ENCODE measurements at regions not wholly inside any gene's neighbourhood (a gene's known extent, or its start where the extent isn't known, plus 50 kb on each side); places are given as distances from the start of the nearest gene placed in this dataset.

- H3K4me1 ChIP-seq (ENCODE audit: insufficient read depth, low read length), result no peaks in the 10 kb centered on the region
- H2AFZ ChIP-seq (ENCODE audit: low read depth, low read length), result no peak overlapping the region
- no peaks in the 10 kb centered on the region for H3K36me3 ChIP-seq (ENCODE audit: insufficient read depth, low read length)
- no peak overlapping the region for H3K4me3 ChIP-seq (ENCODE audit: low read length)
- H3K27me3 ChIP-seq (ENCODE audit: insufficient read depth, low read length), result no peaks in the 10 kb centered on the region
- peaks cover 2% of the 10 kb centered on the region for H3K9me3 ChIP-seq (ENCODE audit: low read length)
Measured at GRCh38 chr20:52348434-52348833, 156.9 kb upstream of the ZFP64 start.

- Histone ChIP-seq H3K4me1 (ENCODE audit: insufficient read depth, low read length) (no peaks in the 10 kb centered on the region), H3K36me3 (ENCODE audit: insufficient read depth, low read length) (no peaks in the 10 kb centered on the region), H3K4me3 (ENCODE audit: low read length) (no peak overlapping the region)
Measured at GRCh38 chr20:52346797-52347196, 155.2 kb upstream of the ZFP64 start.

GRCh38 chr20:52342913-52343312 is 151.3 kb upstream of the ZFP64 start:
- no peaks in the 10 kb centered on the region for H3K9me3 ChIP-seq (ENCODE audit: low read length)
- H3K4me3 ChIP-seq (ENCODE audit: low read length), result no peak overlapping the region

More at GRCh38 chr20:52346797-52347196, 155.2 kb upstream of the ZFP64 start:
- H3K27me3 ChIP-seq (ENCODE audit: insufficient read depth, low read length), result no peaks in the 10 kb centered on the region
- H3K9me3 ChIP-seq (ENCODE audit: low read length), result peaks cover 2% of the 10 kb centered on the region
- no peak overlapping the region for H2AFZ ChIP-seq (ENCODE audit: low read depth, low read length)

GRCh38 chr20:52340036-52340634 is 148.6 kb upstream of the ZFP64 start:
- peak overlapping the region; percentile 50 for H2AFZ ChIP-seq (ENCODE audit: low read depth, low read length)
- H3K9me3 ChIP-seq (ENCODE audit: low read length), result no peaks in the 10 kb centered on the region
- peak overlapping the region; percentile 50 for H3K4me3 ChIP-seq (ENCODE audit: low read length)
- H3K4me1 ChIP-seq (ENCODE audit: insufficient read depth, low read length), result peaks cover 2% of the 10 kb centered on the region
- H3K27me3 ChIP-seq (ENCODE audit: insufficient read depth, low read length), result peaks cover under 1% of the 10 kb centered on the region
- H3K36me3 ChIP-seq (ENCODE audit: insufficient read depth, low read length), result no peaks in the 10 kb centered on the region

More at GRCh38 chr20:52342913-52343312, 151.3 kb upstream of the ZFP64 start:
- H3K36me3 ChIP-seq (ENCODE audit: insufficient read depth, low read length), result no peaks in the 10 kb centered on the region
- peaks cover 2% of the 10 kb centered on the region for H3K4me1 ChIP-seq (ENCODE audit: insufficient read depth, low read length)
- no peaks in the 10 kb centered on the region for H3K27me3 ChIP-seq (ENCODE audit: insufficient read depth, low read length)
- H2AFZ ChIP-seq (ENCODE audit: low read depth, low read length), result no peak overlapping the region

GRCh38 chr20:52332649-52333250 is 141.2 kb upstream of the ZFP64 start:
- Histone ChIP-seq H3K4me3 (ENCODE audit: low read length) (no peak overlapping the region), H3K27me3 (ENCODE audit: insufficient read depth, low read length) (peaks cover 5% of the 10 kb centered on the region), H3K4me1 (ENCODE audit: insufficient read depth, low read length) (no peaks in the 10 kb centered on the region), H2AFZ (ENCODE audit: low read depth, low read length) (no peak overlapping the region), H3K36me3 (ENCODE audit: insufficient read depth, low read length) (no peaks in the 10 kb centered on the region), H3K9me3 (ENCODE audit: low read length) (no peaks in the 10 kb centered on the region)

- H3K9me3 ChIP-seq (ENCODE audit: low read length), result no peaks in the 10 kb centered on the region
- no peak overlapping the region for H2AFZ ChIP-seq (ENCODE audit: low read depth, low read length)
- H3K36me3 ChIP-seq (ENCODE audit: insufficient read depth, low read length), result no peaks in the 10 kb centered on the region
- H3K4me3 ChIP-seq (ENCODE audit: low read length), result no peak overlapping the region
- peaks cover 5% of the 10 kb centered on the region for H3K27me3 ChIP-seq (ENCODE audit: insufficient read depth, low read length)
- H3K4me1 ChIP-seq (ENCODE audit: insufficient read depth, low read length), result no peaks in the 10 kb centered on the region
Measured at GRCh38 chr20:52332230-52332629, 140.7 kb upstream of the ZFP64 start.

GRCh38 chr20:52331655-52332054 is 140.1 kb upstream of the ZFP64 start:
- H3K4me3 ChIP-seq (ENCODE audit: low read length), result no peak overlapping the region
- H3K4me1 ChIP-seq (ENCODE audit: insufficient read depth, low read length), result no peaks in the 10 kb centered on the region
- no peak overlapping the region for H2AFZ ChIP-seq (ENCODE audit: low read depth, low read length)
- H3K36me3 ChIP-seq (ENCODE audit: insufficient read depth, low read length), result no peaks in the 10 kb centered on the region
- no peaks in the 10 kb centered on the region for H3K9me3 ChIP-seq (ENCODE audit: low read length)
- peaks cover 5% of the 10 kb centered on the region for H3K27me3 ChIP-seq (ENCODE audit: insufficient read depth, low read length)

GRCh38 chr20:52321396-52321795 is 129.8 kb upstream of the ZFP64 start:
- H3K27me3 ChIP-seq (ENCODE audit: insufficient read depth, low read length), result peaks cover 4% of the 10 kb centered on the region
- no peak overlapping the region for H2AFZ ChIP-seq (ENCODE audit: low read depth, low read length)
- no peaks in the 10 kb centered on the region for H3K36me3 ChIP-seq (ENCODE audit: insufficient read depth, low read length)
- H3K4me1 ChIP-seq (ENCODE audit: insufficient read depth, low read length), result no peaks in the 10 kb centered on the region
- no peaks in the 10 kb centered on the region for H3K9me3 ChIP-seq (ENCODE audit: low read length)
- no peak overlapping the region for H3K4me3 ChIP-seq (ENCODE audit: low read length)

GRCh38 chr20:52318651-52319050 is 127.1 kb upstream of the ZFP64 start:
- Histone ChIP-seq H3K4me3 (ENCODE audit: low read length) (no peak overlapping the region), H3K27me3 (ENCODE audit: insufficient read depth, low read length) (peaks cover 3% of the 10 kb centered on the region)

GRCh38 chr20:52313341-52313963 is 121.9 kb upstream of the ZFP64 start:
- Histone ChIP-seq H3K4me3 (ENCODE audit: low read length) (no peak overlapping the region), H3K9me3 (ENCODE audit: low read length) (no peaks in the 10 kb centered on the region), H2AFZ (ENCODE audit: low read depth, low read length) (no peak overlapping the region), H3K4me1 (ENCODE audit: insufficient read depth, low read length) (no peaks in the 10 kb centered on the region), H3K36me3 (ENCODE audit: insufficient read depth, low read length) (no peaks in the 10 kb centered on the region), H3K27me3 (ENCODE audit: insufficient read depth, low read length) (peaks cover 11% of the 10 kb centered on the region)

More at GRCh38 chr20:52318651-52319050, 127.1 kb upstream of the ZFP64 start:
- no peaks in the 10 kb centered on the region for H3K4me1 ChIP-seq (ENCODE audit: insufficient read depth, low read length)
- no peaks in the 10 kb centered on the region for H3K9me3 ChIP-seq (ENCODE audit: low read length)
- no peak overlapping the region for H2AFZ ChIP-seq (ENCODE audit: low read depth, low read length)
- no peaks in the 10 kb centered on the region for H3K36me3 ChIP-seq (ENCODE audit: insufficient read depth, low read length)

GRCh38 chr20:52312132-52312729 is 120.7 kb upstream of the ZFP64 start:
- Histone ChIP-seq H3K27me3 (ENCODE audit: insufficient read depth, low read length) (peaks cover 8% of the 10 kb centered on the region), H2AFZ (ENCODE audit: low read depth, low read length) (no peak overlapping the region), H3K36me3 (ENCODE audit: insufficient read depth, low read length) (no peaks in the 10 kb centered on the region), H3K9me3 (ENCODE audit: low read length) (no peaks in the 10 kb centered on the region), H3K4me1 (ENCODE audit: insufficient read depth, low read length) (no peaks in the 10 kb centered on the region), H3K4me3 (ENCODE audit: low read length) (no peak overlapping the region)

GRCh38 chr20:52311209-52311794 is 119.7 kb upstream of the ZFP64 start:
- Histone ChIP-seq H3K36me3 (ENCODE audit: insufficient read depth, low read length) (no peaks in the 10 kb centered on the region), H2AFZ (ENCODE audit: low read depth, low read length) (no peak overlapping the region), H3K4me1 (ENCODE audit: insufficient read depth, low read length) (no peaks in the 10 kb centered on the region)

GRCh38 chr20:52309181-52309580 is 117.6 kb upstream of the ZFP64 start:
- no peaks in the 10 kb centered on the region for H3K4me1 ChIP-seq (ENCODE audit: insufficient read depth, low read length)
- H3K36me3 ChIP-seq (ENCODE audit: insufficient read depth, low read length), result no peaks in the 10 kb centered on the region
- peaks cover 8% of the 10 kb centered on the region for H3K27me3 ChIP-seq (ENCODE audit: insufficient read depth, low read length)
- H3K4me3 ChIP-seq (ENCODE audit: low read length), result no peak overlapping the region
- H2AFZ ChIP-seq (ENCODE audit: low read depth, low read length), result no peak overlapping the region
- H3K9me3 ChIP-seq (ENCODE audit: low read length), result no peaks in the 10 kb centered on the region

More at GRCh38 chr20:52311209-52311794, 119.7 kb upstream of the ZFP64 start:
- H3K9me3 ChIP-seq (ENCODE audit: low read length), result no peaks in the 10 kb centered on the region
- peaks cover 8% of the 10 kb centered on the region for H3K27me3 ChIP-seq (ENCODE audit: insufficient read depth, low read length)
- no peak overlapping the region for H3K4me3 ChIP-seq (ENCODE audit: low read length)
